PC-3 (cell line): ENCODE measurements at regions not wholly inside any gene's neighbourhood (a gene's known extent, or its start where the extent isn't known, plus 50 kb on each side); places are given as distances from the start of the nearest gene placed in this dataset.

Source experiments
- ATAC-seq: fragments of 200-7000 bp; cut with Tn5 transposase; 2 replicates; pipeline ENCODE4 v1.9.1; 2020; ENCODE audit warnings: mild to moderate bottlenecking, moderate library complexity
- BruUV-seq: library from RNA; stranded (reverse); fragments of 400-500 nt; replicated peaks from 2 replicates; lab custom pipeline; 2021; lab: Mats Ljungman, UMichigan
- CTCF ChIA-PET: fragments of 300-600 bp; sonication (Branson Sonifier 250); formaldehyde crosslinking; loops from one replicate; lab custom pipeline; 2022; ENCODE audit warnings: antibody characterized with exemption; lab: Charles Lee
- POLR2A ChIA-PET: fragments of 300-600 bp; sonication (Branson Sonifier 250); formaldehyde crosslinking; loops from one replicate; lab custom pipeline; 2022; ENCODE audit warnings: antibody characterized with exemption; ENCODE audit not compliant: unreplicated experiment; lab: Charles Lee
- DNase-seq: peaks from one replicate; pipeline ENCODE4 v3.0.0-alpha.2; 2015
- H2AFZ ChIP-seq: fragments of 300-600 bp; sonication (generic); 2 replicates; pipeline ENCODE4 v1.6.0; 2016; ENCODE audit warnings: antibody characterized with exemption, low read length
- H3F3A ChIP-seq: fragments of 300-600 bp; sonication (generic); one replicate; pipeline ENCODE4 v1.6.0; 2017; ENCODE audit warnings: antibody characterized with exemption, low read length, control low read depth, mild to moderate bottlenecking; ENCODE audit not compliant: unreplicated experiment
- H3K27ac ChIP-seq: fragments of 300-600 bp; sonication (generic); 2 replicates; pipeline ENCODE4 v1.5.1; 2016; ENCODE audit warnings: mild to moderate bottlenecking, low read length
- H3K27me3 ChIP-seq: fragments of 300-600 bp; sonication (generic); 2 replicates; pipeline ENCODE4 v1.6.1; 2016; ENCODE audit warnings: low read length, mixed read lengths
- H3K36me3 ChIP-seq: fragments of 300-600 bp; sonication (generic); 2 replicates; pipeline ENCODE4 v1.6.1; 2016; ENCODE audit warnings: low read depth, mixed run types, low read length, mixed read lengths
- H3K4me1 ChIP-seq: fragments of 300-600 bp; sonication (generic); 2 replicates; pipeline ENCODE4 v1.5.1; 2016; ENCODE audit warnings: low read length; ENCODE audit not compliant: insufficient read depth
- H3K4me2 ChIP-seq: fragments of 300-600 bp; sonication (generic); 2 replicates; pipeline ENCODE4 v1.6.0; 2016; ENCODE audit warnings: low read length
- H3K4me3 ChIP-seq: fragments of 300-600 bp; sonication (generic); 2 replicates; pipeline ENCODE4 v1.5.1; 2016; ENCODE audit warnings: mild to moderate bottlenecking, low read length, mixed read lengths
- H3K79me2 ChIP-seq: fragments of 300-600 bp; sonication (generic); 2 replicates; pipeline ENCODE4 v1.6.1; 2017; ENCODE audit warnings: low read length, mixed read lengths
- H3K9ac ChIP-seq: fragments of 300-600 bp; sonication (generic); 2 replicates; pipeline ENCODE4 v1.6.0; 2016; ENCODE audit warnings: mild to moderate bottlenecking, low read length
- H3K9me2 ChIP-seq: fragments of 300-600 bp; sonication (generic); replicated peaks from 2 replicates; pipeline ENCODE4 v1.6.1; 2016; ENCODE audit warnings: mixed run types, low read length, mixed read lengths
- H3K9me3 ChIP-seq: fragments of 300-600 bp; sonication (generic); 2 replicates; pipeline ENCODE4 v1.6.1; 2016; ENCODE audit warnings: low read length, mixed read lengths
- H4K20me1 ChIP-seq: fragments of 300-600 bp; sonication (generic); 2 replicates; pipeline ENCODE4 v1.6.1; 2016; ENCODE audit warnings: low read length, mixed read lengths
- EZH2 ChIP-seq: fragments of 300-600 bp; sonication (generic); IDR thresholded peaks from one replicate; pipeline ENCODE4 v1.6.1; 2017; ENCODE audit warnings: antibody characterized with exemption, mild to moderate bottlenecking, low read length; ENCODE audit not compliant: unreplicated experiment
- EZH2phosphoT487 ChIP-seq: fragments of 300-600 bp; sonication (generic); IDR thresholded peaks from 2 replicates; pipeline ENCODE4 v1.6.1; 2018; ENCODE audit warnings: mild to moderate bottlenecking, antibody characterized with exemption, low read length, borderline replicate concordance
- intact Hi-C: fragments of 100-400 bp; cut with micrococcal nuclease; formaldehyde crosslinking; loops from 2 replicates; pipeline ENCODE4 v1.9.0; 2023
- TF ChIP-seq, protein P1 (sequence below): fragments of 300-600 bp; sonication (generic); conservative IDR thresholded peaks from 2 replicates; pipeline ENCODE4 v1.5.1; 2017; ENCODE audit warnings: antibody characterized with exemption, low read depth, mild to moderate bottlenecking, low read length

- CTCF ChIA-PET, result no interaction called here
Measured at GRCh38 chr5:66284588-66285342, 140.7 kb downstream of the SREK1 start.

DNA sequence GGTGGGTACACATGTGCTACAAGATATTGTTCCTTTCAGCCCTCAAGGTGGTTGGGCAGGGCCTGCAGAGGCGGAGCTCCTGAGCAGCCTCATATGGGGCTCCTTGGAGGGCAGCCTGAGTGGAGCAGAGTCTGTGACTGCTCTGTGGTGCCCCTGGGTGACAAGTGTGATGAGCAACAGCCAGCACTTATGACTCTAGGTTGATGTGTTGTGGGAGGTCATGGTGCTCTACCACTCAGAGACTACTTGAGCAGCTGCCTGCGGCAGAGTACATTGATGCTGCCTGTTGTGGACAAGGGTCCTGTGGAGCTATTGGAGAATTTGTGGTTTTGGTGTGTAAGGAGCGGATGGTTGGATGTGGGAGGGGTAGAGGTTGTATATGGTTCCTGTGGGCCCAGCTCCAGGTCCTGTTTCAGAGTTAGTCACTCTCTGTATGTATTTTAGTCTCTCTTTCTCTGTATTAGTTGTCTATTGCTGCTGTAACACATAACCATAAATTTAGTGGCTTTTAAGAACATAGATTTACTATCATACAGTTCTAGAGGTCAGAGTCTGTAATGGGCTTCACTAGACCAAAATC lies 141.3 kb downstream of the SREK1 start:
- H4K20me1 ChIP-seq, result no peaks in the 10 kb centered on the region
- CTCF ChIA-PET, result no interaction called here
- no peak for ATAC-seq

More at GRCh38 chr5:66284588-66285342, 140.7 kb downstream of the SREK1 start:
- H3K79me2 ChIP-seq, result no peaks in the 10 kb centered on the region
- no peak overlapping the region for H2AFZ ChIP-seq
- intact Hi-C loops, result no loop called here
- no peaks in the 10 kb centered on the region for H4K20me1 ChIP-seq
- H3K9me3 ChIP-seq, result no peaks in the 10 kb centered on the region
- no peak for DNase-seq
- BruUV-seq, result no TSS peak
- no peak overlapping the region for H3K27ac ChIP-seq
- no peaks in the 10 kb centered on the region for H3K27me3 ChIP-seq
- no peak overlapping the region for H3K4me3 ChIP-seq
- H3K36me3 ChIP-seq, result no peaks in the 10 kb centered on the region
- no peaks in the 10 kb centered on the region for H3K4me1 ChIP-seq
- no peak for ATAC-seq
- H3K9me2 ChIP-seq, result no peaks in the 10 kb centered on the region
- no peak overlapping the region for H3K4me2 ChIP-seq
- no peak overlapping the region for H3K9ac ChIP-seq
- TF ChIP-seq, protein P1, sequence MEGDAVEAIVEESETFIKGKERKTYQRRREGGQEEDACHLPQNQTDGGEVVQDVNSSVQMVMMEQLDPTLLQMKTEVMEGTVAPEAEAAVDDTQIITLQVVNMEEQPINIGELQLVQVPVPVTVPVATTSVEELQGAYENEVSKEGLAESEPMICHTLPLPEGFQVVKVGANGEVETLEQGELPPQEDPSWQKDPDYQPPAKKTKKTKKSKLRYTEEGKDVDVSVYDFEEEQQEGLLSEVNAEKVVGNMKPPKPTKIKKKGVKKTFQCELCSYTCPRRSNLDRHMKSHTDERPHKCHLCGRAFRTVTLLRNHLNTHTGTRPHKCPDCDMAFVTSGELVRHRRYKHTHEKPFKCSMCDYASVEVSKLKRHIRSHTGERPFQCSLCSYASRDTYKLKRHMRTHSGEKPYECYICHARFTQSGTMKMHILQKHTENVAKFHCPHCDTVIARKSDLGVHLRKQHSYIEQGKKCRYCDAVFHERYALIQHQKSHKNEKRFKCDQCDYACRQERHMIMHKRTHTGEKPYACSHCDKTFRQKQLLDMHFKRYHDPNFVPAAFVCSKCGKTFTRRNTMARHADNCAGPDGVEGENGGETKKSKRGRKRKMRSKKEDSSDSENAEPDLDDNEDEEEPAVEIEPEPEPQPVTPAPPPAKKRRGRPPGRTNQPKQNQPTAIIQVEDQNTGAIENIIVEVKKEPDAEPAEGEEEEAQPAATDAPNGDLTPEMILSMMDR, result no peak
- TF ChIP-seq EZH2phosphoT487, result no peak
- TF ChIP-seq EZH2, result no peak
- H3F3A ChIP-seq, result no peaks in the 10 kb centered on the region
- POLR2A ChIA-PET, result no interaction called here

More for the DNA sequence above, 141.3 kb downstream of the SREK1 start:
- H3K9ac ChIP-seq, result no peak overlapping the region
- no peak for DNase-seq
- intact Hi-C loops, result no loop called here
- no peaks in the 10 kb centered on the region for H3K36me3 ChIP-seq
- H3K27me3 ChIP-seq, result no peaks in the 10 kb centered on the region
- POLR2A ChIA-PET, result no interaction called here
- no peaks in the 10 kb centered on the region for H3F3A ChIP-seq
- no peak for TF ChIP-seq EZH2
- TF ChIP-seq, protein P1, result no peak
- no peak for TF ChIP-seq EZH2phosphoT487
- H3K4me3 ChIP-seq, result no peak overlapping the region
- no peaks in the 10 kb centered on the region for H3K4me1 ChIP-seq
- no peaks in the 10 kb centered on the region for H3K9me3 ChIP-seq
- BruUV-seq, result no TSS peak
- no peaks in the 10 kb centered on the region for H3K79me2 ChIP-seq
- H3K4me2 ChIP-seq, result no peak overlapping the region
- no peak overlapping the region for H2AFZ ChIP-seq
- no peak overlapping the region for H3K27ac ChIP-seq
- no peaks in the 10 kb centered on the region for H3K9me2 ChIP-seq
